SK-N-MC (cell line): ENCODE measurements at regions not wholly inside any gene's neighbourhood (a gene's known extent, or its start where the extent isn't known, plus 50 kb on each side); places are given as distances from the start of the nearest gene placed in this dataset.

ENCODE experiments used
- EZH2 ChIP-seq: fragments of 200-600 bp; sonication (generic); IDR thresholded peaks from one replicate; pipeline ENCODE4 v1.6.1; 2017; ENCODE audit warnings: antibody characterized with exemption
- POLR2AphosphoS5 ChIP-seq: IDR thresholded peaks from 2 replicates; pipeline ENCODE4 v1.6.1; 2012; ENCODE audit warnings: mild to moderate bottlenecking, low read depth, low read length, borderline replicate concordance

GRCh38 chr3:34668915-34669314 is 870.5 kb downstream of the PDCD6IP start:
- no peak for TF ChIP-seq EZH2
- TF ChIP-seq POLR2AphosphoS5, result no peak
